Testis (tissue), 2 donors: ENCODE measurements at regions not wholly inside any gene's neighbourhood (a gene's known extent, or its start where the extent isn't known, plus 50 kb on each side); places are given as distances from the start of the nearest gene placed in this dataset.

Experiments
- CTCF ChIP-seq, 3 experiments: fragments of 450-650 bp in 2 of 3; fragments of 200-600 bp in 1 of 3; sonication (generic) in 1 of 3; IDR thresholded peaks; one replicate each; pipeline ENCODE4 v1.5.1; 2016 to 2019; ENCODE audit warnings: antibody characterized with exemption in 3 of 3, mild to moderate bottlenecking in 2 of 3, moderate library complexity in 1 of 3
- POLR2A ChIP-seq: fragments of 450-650 bp; IDR thresholded peaks from one replicate; pipeline ENCODE4 v1.6.1; 2017; ENCODE audit warnings: antibody characterized with exemption, mild to moderate bottlenecking, moderate library complexity

GRCh38 chr11:91967691-91968045 is 256.9 kb upstream of the FAT3 start:
- TF ChIP-seq POLR2A: no peak
- no peak for TF ChIP-seq CTCF (IDR thresholded peaks at IDR 0.05)
